Neural progenitor cell (in vitro differentiated cells): ENCODE measurements at regions not wholly inside any gene's neighbourhood (a gene's known extent, or its start where the extent isn't known, plus 50 kb on each side); places are given as distances from the start of the nearest gene placed in this dataset.

ENCODE experiments used
- DNase-seq: peaks from one replicate; pipeline ENCODE4 v3.0.0-alpha.2; 2016; ENCODE audit warnings: low spot score
- H2AFZ ChIP-seq: fragments of 200-600 bp; sonication (generic); replicated peaks from 2 replicates; pipeline ENCODE4 v1.6.1; 2016; ENCODE audit warnings: antibody characterized with exemption
- H3F3A ChIP-seq: fragments of 200-600 bp; sonication (generic); 2 replicates; pipeline ENCODE4 v1.6.1; 2016; ENCODE audit warnings: antibody characterized with exemption, low read depth
- H3K27ac ChIP-seq: fragments of 200-600 bp; sonication (generic); 2 replicates; pipeline ENCODE4 v1.5.1; 2016; ENCODE audit warnings: mild to moderate bottlenecking
- H3K27me3 ChIP-seq: fragments of 200-600 bp; sonication (generic); 2 replicates; pipeline ENCODE4 v1.6.1; 2016; ENCODE audit warnings: mild to moderate bottlenecking, moderate library complexity
- H3K36me3 ChIP-seq: fragments of 200-600 bp; sonication (generic); 2 replicates; pipeline ENCODE4 v1.5.1; 2016
- H3K4me1 ChIP-seq: fragments of 200-600 bp; sonication (generic); 2 replicates; pipeline ENCODE4 v1.6.1; 2016; ENCODE audit warnings: mixed run types
- H3K4me2 ChIP-seq: fragments of 200-600 bp; sonication (generic); 2 replicates; pipeline ENCODE4 v1.6.1; 2016
- H3K4me3 ChIP-seq: fragments of 200-600 bp; sonication (generic); 2 replicates; pipeline ENCODE4 v1.5.1; 2016
- H3K79me2 ChIP-seq: fragments of 200-600 bp; sonication (generic); 2 replicates; pipeline ENCODE4 v1.6.1; 2016; ENCODE audit warnings: low read depth
- H3K9ac ChIP-seq: fragments of 200-600 bp; sonication (generic); 2 replicates; pipeline ENCODE4 v1.6.1; 2016
- H3K9me3 ChIP-seq: fragments of 200-600 bp; sonication (generic); 2 replicates; pipeline ENCODE4 v1.5.1; 2016; ENCODE audit warnings: low read depth
- H4K20me1 ChIP-seq: fragments of 200-600 bp; sonication (generic); 2 replicates; pipeline ENCODE4 v1.6.1; 2016; ENCODE audit warnings: low read depth
- H3K27ac Mint-ChIP-seq: 3 replicates; pipeline ENCODE4 v1.8.0; 2021; ENCODE audit warnings: mixed read lengths
- H3K27me3 Mint-ChIP-seq: 2 replicates; pipeline ENCODE4 v1.8.0; 2022; ENCODE audit warnings: low read depth, mild to moderate bottlenecking, inconsistent platforms, moderate library complexity, mixed read lengths; ENCODE audit not compliant: insufficient read depth
- H3K36me3 Mint-ChIP-seq: 3 replicates; pipeline ENCODE4 v1.8.0; 2021; ENCODE audit warnings: mixed read lengths
- H3K4me1 Mint-ChIP-seq: 3 replicates; pipeline ENCODE4 v1.8.0; 2021; ENCODE audit warnings: mixed read lengths
- H3K4me3 Mint-ChIP-seq: 3 replicates; pipeline ENCODE4 v1.8.0; 2021; ENCODE audit warnings: mild to moderate bottlenecking, moderate library complexity, mixed read lengths
- H3K9me3 Mint-ChIP-seq: 3 replicates; pipeline ENCODE4 v1.8.0; 2020; ENCODE audit warnings: mixed read lengths
- CTCF ChIP-seq: fragments of 200-600 bp; sonication (generic); IDR thresholded peaks from 2 replicates; pipeline ENCODE4 v1.5.1; 2017; ENCODE audit warnings: antibody characterized with exemption, mild to moderate bottlenecking
- EZH2 ChIP-seq: fragments of 200-600 bp; sonication (generic); IDR thresholded peaks from 2 replicates; pipeline ENCODE4 v1.6.1; 2017; ENCODE audit warnings: antibody characterized with exemption, mild to moderate bottlenecking, moderate library complexity
- EZH2phosphoT487 ChIP-seq: fragments of 200-600 bp; sonication (generic); IDR thresholded peaks from 2 replicates; pipeline ENCODE4 v1.6.1; 2017; ENCODE audit warnings: antibody characterized with exemption

- H3K4me2 ChIP-seq: no peak overlapping the region
- H3K9me3 ChIP-seq: no peaks in the 10 kb centered on the region
- no peaks in the 10 kb centered on the region for H3K79me2 ChIP-seq
- Mint-ChIP-seq H3K9me3 (no peaks in the 10 kb centered on the region), H3K27ac (no peak overlapping the region), H3K27me3 (peaks cover 3% of the 10 kb centered on the region), H3K4me1 (peaks cover 5% of the 10 kb centered on the region), H3K4me3 (no peak overlapping the region), H3K36me3 (no peaks in the 10 kb centered on the region)
- DNase-seq: no peak
- no peaks in the 10 kb centered on the region for H4K20me1 ChIP-seq
- no peak overlapping the region for H3K9ac ChIP-seq
- TF ChIP-seq EZH2phosphoT487: no peak
- no peak for TF ChIP-seq CTCF
- TF ChIP-seq EZH2: no peak
- no peaks in the 10 kb centered on the region for H3K27me3 ChIP-seq
- H2AFZ ChIP-seq: no peak overlapping the region
- no peaks in the 10 kb centered on the region for H3F3A ChIP-seq
- no peak overlapping the region for H3K4me3 ChIP-seq
- H3K4me1 ChIP-seq: no peaks in the 10 kb centered on the region
- no peak overlapping the region for H3K27ac ChIP-seq
- H3K36me3 ChIP-seq: no peaks in the 10 kb centered on the region
Measured at GRCh38 chr1:182120411-182121258, 59.1 kb upstream of the ZNF648 start.

GRCh38 chr1:182119631-182120030 lies 58.1 kb upstream of the ZNF648 start:
- H3K9me3 Mint-ChIP-seq: no peaks in the 10 kb centered on the region

GRCh38 chr1:182118851-182119250 lies 57.3 kb upstream of the ZNF648 start:
- Histone ChIP-seq H2AFZ (no peak overlapping the region), H3K9ac (no peak overlapping the region), H3K36me3 (no peaks in the 10 kb centered on the region), H3K4me2 (no peak overlapping the region), H3K79me2 (no peaks in the 10 kb centered on the region), H3F3A (no peaks in the 10 kb centered on the region), H3K27ac (no peak overlapping the region), H3K4me3 (no peak overlapping the region), H3K9me3 (no peaks in the 10 kb centered on the region), H4K20me1 (no peaks in the 10 kb centered on the region), H3K4me1 (peaks cover 10% of the 10 kb centered on the region), H3K27me3 (no peaks in the 10 kb centered on the region)
- peaks cover 14% of the 10 kb centered on the region for H3K4me1 Mint-ChIP-seq
- H3K4me3 Mint-ChIP-seq: no peak overlapping the region
- H3K36me3 Mint-ChIP-seq: no peaks in the 10 kb centered on the region
- no peaks in the 10 kb centered on the region for H3K9me3 Mint-ChIP-seq
- no peak overlapping the region for H3K27ac Mint-ChIP-seq
- TF ChIP-seq CTCF: no peak
- no peak for TF ChIP-seq EZH2
- no peak for TF ChIP-seq EZH2phosphoT487
- no peak for DNase-seq
- peaks cover 3% of the 10 kb centered on the region for H3K27me3 Mint-ChIP-seq

More at GRCh38 chr1:182119631-182120030, 58.1 kb upstream of the ZNF648 start:
- Mint-ChIP-seq H3K4me3 (no peak overlapping the region), H3K27ac (no peak overlapping the region), H3K36me3 (no peaks in the 10 kb centered on the region), H3K27me3 (peaks cover 3% of the 10 kb centered on the region), H3K4me1 (peaks cover 8% of the 10 kb centered on the region)
- no peak overlapping the region for H3K9ac ChIP-seq
- H3K4me3 ChIP-seq: no peak overlapping the region
- no peak for TF ChIP-seq CTCF
- no peaks in the 10 kb centered on the region for H3K27me3 ChIP-seq
- H3K9me3 ChIP-seq: no peaks in the 10 kb centered on the region
- H2AFZ ChIP-seq: no peak overlapping the region
- H3K36me3 ChIP-seq: no peaks in the 10 kb centered on the region
- no peak for DNase-seq
- H3K4me1 ChIP-seq: peaks cover 2% of the 10 kb centered on the region
- no peak overlapping the region for H3K4me2 ChIP-seq
- no peaks in the 10 kb centered on the region for H4K20me1 ChIP-seq
- no peaks in the 10 kb centered on the region for H3K79me2 ChIP-seq
- H3F3A ChIP-seq: no peaks in the 10 kb centered on the region
- H3K27ac ChIP-seq: no peak overlapping the region
